Vagina (tissue), 2 donors: ENCODE measurements at regions not wholly inside any gene's neighbourhood (a gene's known extent, or its start where the extent isn't known, plus 50 kb on each side); places are given as distances from the start of the nearest gene placed in this dataset.

ENCODE experiments used
- DNase-seq, 2 donors: peaks; one replicate each; pipeline ENCODE4 v3.0.0-alpha.2; 2017; ENCODE audit errors: extremely low spot score in 2 of 2
- H3K27ac ChIP-seq: fragments of 200-600 bp; sonication (generic); one replicate; pipeline ENCODE4 v1.5.1; 2019
- H3K27me3 ChIP-seq: fragments of 200-600 bp; sonication (generic); one replicate; pipeline ENCODE4 v1.5.1; 2019
- H3K36me3 ChIP-seq, 2 donors: fragments of 200-600 bp; sonication (generic); one replicate each; pipeline ENCODE4 v1.5.1; 2017 to 2019
- H3K4me1 ChIP-seq: fragments of 200-600 bp; sonication (generic); one replicate; pipeline ENCODE4 v1.5.1; 2019
- H3K4me3 ChIP-seq, 2 donors: fragments of 200-600 bp; sonication (generic); 1 replicate in 1 of 2; 2 replicates in 1 of 2; pipeline ENCODE4 v1.5.1; 2016 to 2019
- H3K9me3 ChIP-seq: fragments of 200-600 bp; sonication (generic); one replicate; pipeline ENCODE4 v1.5.1; 2019
- POLR2A ChIP-seq, 2 donors: fragments of 450-650 bp; IDR thresholded peaks; one replicate each; pipeline ENCODE4 v1.6.1; 2017; ENCODE audit warnings: antibody characterized with exemption in 2 of 2, mild to moderate bottlenecking in 2 of 2, moderate library complexity in 2 of 2
- POLR2AphosphoS5 ChIP-seq, 2 donors: sonication (generic); formaldehyde crosslinking; IDR thresholded peaks; one replicate each; pipeline ENCODE4 v1.9.0; 2017; ENCODE audit warnings: antibody characterized with exemption in 2 of 2, mild to moderate bottlenecking in 2 of 2, low read depth in 1 of 2; ENCODE audit not compliant: insufficient read depth in 1 of 2
- intact Hi-C: fragments of 100-400 bp; cut with DNase I; formaldehyde crosslinking; loops from one replicate; pipeline ENCODE4 v1.15.1; 2023
- TF ChIP-seq, protein P1 (sequence below), 3 experiments: fragments of 450-650 bp in 2 of 3; fragments of 200-600 bp in 1 of 3; sonication (generic) in 1 of 3; IDR thresholded peaks; one replicate each; pipeline ENCODE4 v1.5.1; 2017 to 2019; ENCODE audit warnings: antibody characterized with exemption in 3 of 3, mild to moderate bottlenecking in 2 of 3, moderate library complexity in 2 of 3

DNA sequence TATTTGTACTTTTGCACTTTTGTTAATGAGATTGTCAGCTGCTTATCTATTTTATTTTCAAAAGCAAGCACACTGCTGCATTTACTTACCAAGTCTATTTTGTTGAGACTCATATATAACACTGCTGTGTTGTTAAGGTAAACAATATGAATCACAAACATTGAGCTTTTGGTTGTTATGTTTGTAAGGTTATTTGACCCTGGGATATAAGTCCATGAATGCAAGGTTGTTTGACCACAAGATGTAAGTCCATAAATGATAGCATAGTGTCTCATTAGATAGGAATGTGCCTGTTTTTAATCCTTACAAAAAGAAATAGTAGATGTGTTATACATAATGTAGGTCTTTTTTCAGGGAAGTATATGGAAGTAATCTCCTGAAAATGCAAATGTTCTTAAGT lies 845.9 kb downstream of the CDH9 start:
- no peak overlapping the region for H3K27ac ChIP-seq
- H3K36me3 ChIP-seq = no peaks in the 10 kb centered on the region
- no peaks in the 10 kb centered on the region for H3K4me1 ChIP-seq
- TF ChIP-seq, protein P1, sequence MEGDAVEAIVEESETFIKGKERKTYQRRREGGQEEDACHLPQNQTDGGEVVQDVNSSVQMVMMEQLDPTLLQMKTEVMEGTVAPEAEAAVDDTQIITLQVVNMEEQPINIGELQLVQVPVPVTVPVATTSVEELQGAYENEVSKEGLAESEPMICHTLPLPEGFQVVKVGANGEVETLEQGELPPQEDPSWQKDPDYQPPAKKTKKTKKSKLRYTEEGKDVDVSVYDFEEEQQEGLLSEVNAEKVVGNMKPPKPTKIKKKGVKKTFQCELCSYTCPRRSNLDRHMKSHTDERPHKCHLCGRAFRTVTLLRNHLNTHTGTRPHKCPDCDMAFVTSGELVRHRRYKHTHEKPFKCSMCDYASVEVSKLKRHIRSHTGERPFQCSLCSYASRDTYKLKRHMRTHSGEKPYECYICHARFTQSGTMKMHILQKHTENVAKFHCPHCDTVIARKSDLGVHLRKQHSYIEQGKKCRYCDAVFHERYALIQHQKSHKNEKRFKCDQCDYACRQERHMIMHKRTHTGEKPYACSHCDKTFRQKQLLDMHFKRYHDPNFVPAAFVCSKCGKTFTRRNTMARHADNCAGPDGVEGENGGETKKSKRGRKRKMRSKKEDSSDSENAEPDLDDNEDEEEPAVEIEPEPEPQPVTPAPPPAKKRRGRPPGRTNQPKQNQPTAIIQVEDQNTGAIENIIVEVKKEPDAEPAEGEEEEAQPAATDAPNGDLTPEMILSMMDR (IDR thresholded peaks at IDR 0.05) = no peak
- H3K4me3 ChIP-seq = no peak overlapping the region
- no peaks in the 10 kb centered on the region for H3K27me3 ChIP-seq
- no peaks in the 10 kb centered on the region for H3K9me3 ChIP-seq
- no peak for DNase-seq
- intact Hi-C loops = no loop called here

DNA sequence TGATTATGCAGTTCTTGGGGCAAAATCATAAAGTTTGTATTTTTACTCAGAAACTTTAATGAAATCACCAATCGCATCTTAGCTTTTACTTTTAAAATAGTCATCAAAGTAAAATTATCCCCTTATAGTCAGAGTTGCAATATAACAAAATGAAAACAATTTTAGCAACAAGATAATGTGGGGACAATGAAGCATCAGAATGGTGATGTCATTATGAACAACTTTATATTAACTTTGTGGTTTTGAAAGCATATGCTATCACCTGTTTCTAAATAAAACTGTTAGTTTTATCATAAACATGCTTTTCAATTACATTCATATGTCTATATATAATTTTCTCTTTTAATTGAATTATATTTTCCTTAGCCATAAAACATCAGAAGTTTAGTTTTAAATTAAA lies 856.8 kb downstream of the CDH9 start:
- Histone ChIP-seq H3K4me3 (no peak overlapping the region), H3K4me1 (no peaks in the 10 kb centered on the region), H3K36me3 (no peaks in the 10 kb centered on the region), H3K27me3 (no peaks in the 10 kb centered on the region), H3K27ac (no peak overlapping the region), H3K9me3 (no peaks in the 10 kb centered on the region)
- intact Hi-C loops = no loop called here
- TF ChIP-seq POLR2A (IDR thresholded peaks at IDR 0.05) (no peak), POLR2AphosphoS5 (IDR thresholded peaks at IDR 0.05; ENCODE audit: insufficient read depth in 1 of 2, low read depth in 1 of 2) (no peak)
- TF ChIP-seq, protein P1 (IDR thresholded peaks at IDR 0.05) = no peak
- DNase-seq = no peak

DNA sequence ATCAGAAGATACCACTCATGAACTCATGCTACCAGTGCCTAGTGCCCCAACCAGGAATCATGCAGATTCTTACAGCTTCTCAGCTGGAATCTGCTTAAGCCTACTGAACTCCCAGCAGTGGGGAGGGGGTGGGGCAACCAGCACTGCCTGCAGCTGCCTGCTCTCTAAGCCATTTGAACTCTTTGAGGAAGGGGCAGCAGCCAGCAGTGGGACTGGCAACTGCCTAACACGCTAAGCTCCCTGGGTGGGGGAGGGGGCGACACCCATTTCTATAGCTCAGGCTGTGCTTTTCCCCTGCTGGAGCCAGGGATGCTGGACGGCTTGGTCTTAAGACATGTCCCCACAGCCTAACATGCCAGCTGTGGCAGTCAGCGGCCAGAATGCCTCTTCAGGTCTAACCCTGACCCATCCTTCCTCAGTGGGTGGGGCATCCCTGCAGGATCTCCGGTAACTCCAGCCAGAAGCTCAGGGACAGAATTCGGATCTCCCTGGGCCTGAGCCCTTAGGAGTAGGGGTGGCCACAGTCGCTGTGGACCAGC lies 889.7 kb downstream of the CDH9 start:
- no peak for TF ChIP-seq POLR2AphosphoS5 (IDR thresholded peaks at IDR 0.05; ENCODE audit: insufficient read depth in 1 of 2, low read depth in 1 of 2)
- no peak for TF ChIP-seq POLR2A (IDR thresholded peaks at IDR 0.05)
- TF ChIP-seq, protein P1 (IDR thresholded peaks at IDR 0.05) = no peak

DNA sequence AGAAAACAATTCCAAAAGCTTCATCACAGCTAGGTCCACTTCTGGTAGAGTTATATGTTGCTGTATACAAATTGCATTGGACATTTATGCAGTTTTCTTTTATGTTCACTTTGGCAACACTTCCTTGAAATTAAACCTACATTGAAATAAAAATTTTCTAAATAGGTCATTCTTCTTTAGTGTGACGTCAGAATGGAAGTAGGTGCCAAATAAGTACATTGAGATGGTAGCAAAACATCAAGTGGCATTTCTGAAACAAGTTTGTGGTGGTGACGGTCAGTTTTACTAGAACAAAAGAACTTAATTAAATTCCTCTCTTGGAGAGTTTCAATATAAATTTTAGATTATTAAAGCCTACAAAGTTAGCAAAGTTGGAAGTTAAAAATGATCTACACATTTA lies 895.1 kb downstream of the CDH9 start:
- no peaks in the 10 kb centered on the region for H3K9me3 ChIP-seq
- DNase-seq = no peak
- H3K4me1 ChIP-seq = no peaks in the 10 kb centered on the region
- intact Hi-C loops = no loop called here
- no peaks in the 10 kb centered on the region for H3K36me3 ChIP-seq
- H3K4me3 ChIP-seq = no peak overlapping the region
- no peaks in the 10 kb centered on the region for H3K27me3 ChIP-seq
- TF ChIP-seq POLR2AphosphoS5 (IDR thresholded peaks at IDR 0.05; ENCODE audit: insufficient read depth in 1 of 2, low read depth in 1 of 2) = no peak
- no peak for TF ChIP-seq POLR2A (IDR thresholded peaks at IDR 0.05)
- TF ChIP-seq, protein P1 (IDR thresholded peaks at IDR 0.05) = no peak
- no peak overlapping the region for H3K27ac ChIP-seq

More for the DNA sequence above, 889.7 kb downstream of the CDH9 start:
- H3K27me3 ChIP-seq = no peaks in the 10 kb centered on the region
- DNase-seq = no peak
- no peaks in the 10 kb centered on the region for H3K9me3 ChIP-seq
- intact Hi-C loops = no loop called here
- H3K4me3 ChIP-seq = no peak overlapping the region
- H3K4me1 ChIP-seq = no peaks in the 10 kb centered on the region
- H3K36me3 ChIP-seq = no peaks in the 10 kb centered on the region
- no peak overlapping the region for H3K27ac ChIP-seq

DNA sequence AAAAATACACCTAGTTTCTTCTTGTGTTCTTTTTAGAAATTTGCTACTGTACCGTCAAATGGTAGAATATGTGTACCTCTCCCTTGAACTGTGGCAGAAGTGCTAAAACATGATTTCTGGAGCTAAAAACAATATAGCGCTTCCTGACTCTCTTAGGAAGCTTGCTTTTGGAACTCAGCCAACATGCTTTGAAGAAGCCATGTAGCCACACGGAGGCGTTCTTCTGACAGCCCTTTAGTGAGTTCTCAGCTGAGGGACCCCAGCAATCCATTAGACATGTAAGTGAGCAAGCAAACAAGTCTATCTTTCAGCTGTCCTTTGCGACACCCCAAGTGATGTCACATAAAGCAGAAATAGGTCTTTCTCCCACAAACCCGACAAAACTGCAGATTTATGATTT lies 917.0 kb downstream of the CDH9 start:
- no peak overlapping the region for H3K4me3 ChIP-seq
- no peak overlapping the region for H3K27ac ChIP-seq
- intact Hi-C loops = no loop called here
- no peak for DNase-seq
- H3K27me3 ChIP-seq = no peaks in the 10 kb centered on the region
- TF ChIP-seq POLR2A (IDR thresholded peaks at IDR 0.05) (no peak), POLR2AphosphoS5 (IDR thresholded peaks at IDR 0.05; ENCODE audit: insufficient read depth in 1 of 2, low read depth in 1 of 2) (no peak)
- TF ChIP-seq, protein P1 (IDR thresholded peaks at IDR 0.05) = no peak
- H3K9me3 ChIP-seq = no peaks in the 10 kb centered on the region
- no peaks in the 10 kb centered on the region for H3K4me1 ChIP-seq
- no peaks in the 10 kb centered on the region for H3K36me3 ChIP-seq
